Bronchial epithelial cell (primary cell): ENCODE measurements at regions not wholly inside any gene's neighbourhood (a gene's known extent, or its start where the extent isn't known, plus 50 kb on each side); places are given as distances from the start of the nearest gene placed in this dataset.
A peak's percentile ranks its signal among the peaks of the same experiment; 100 is the strongest.

Source experiments
- DNase-seq: peaks from one replicate; pipeline ENCODE4 v3.0.0-alpha.2; 2010; ENCODE audit warnings: low read depth
- FAIRE-seq: peaks from 2 replicates; lab custom pipeline; 2011; peaks lifted over from hg19 to GRCh38; lab: Jason Lieb, UNC
- H3K27me3 ChIP-seq: 2 replicates; pipeline ENCODE4 v1.5.1; 2011; ENCODE audit warnings: low read length; ENCODE audit not compliant: control insufficient read depth, insufficient read depth
- H3K36me3 ChIP-seq: 2 replicates; pipeline ENCODE4 v1.5.1; 2011; ENCODE audit warnings: low read length; ENCODE audit not compliant: control insufficient read depth, insufficient read depth
- H3K4me3 ChIP-seq: 2 replicates; pipeline ENCODE4 v1.5.1; 2011; ENCODE audit warnings: mild to moderate bottlenecking, low read depth, low read length, control low read depth
- TF ChIP-seq, protein P1 (sequence below): IDR thresholded peaks from 2 replicates; pipeline ENCODE4 v1.5.1; 2011; ENCODE audit warnings: mild to moderate bottlenecking, moderate library complexity, low read length, control low read depth, inconsistent platforms; ENCODE audit not compliant: insufficient read depth, severe bottlenecking

DNA sequence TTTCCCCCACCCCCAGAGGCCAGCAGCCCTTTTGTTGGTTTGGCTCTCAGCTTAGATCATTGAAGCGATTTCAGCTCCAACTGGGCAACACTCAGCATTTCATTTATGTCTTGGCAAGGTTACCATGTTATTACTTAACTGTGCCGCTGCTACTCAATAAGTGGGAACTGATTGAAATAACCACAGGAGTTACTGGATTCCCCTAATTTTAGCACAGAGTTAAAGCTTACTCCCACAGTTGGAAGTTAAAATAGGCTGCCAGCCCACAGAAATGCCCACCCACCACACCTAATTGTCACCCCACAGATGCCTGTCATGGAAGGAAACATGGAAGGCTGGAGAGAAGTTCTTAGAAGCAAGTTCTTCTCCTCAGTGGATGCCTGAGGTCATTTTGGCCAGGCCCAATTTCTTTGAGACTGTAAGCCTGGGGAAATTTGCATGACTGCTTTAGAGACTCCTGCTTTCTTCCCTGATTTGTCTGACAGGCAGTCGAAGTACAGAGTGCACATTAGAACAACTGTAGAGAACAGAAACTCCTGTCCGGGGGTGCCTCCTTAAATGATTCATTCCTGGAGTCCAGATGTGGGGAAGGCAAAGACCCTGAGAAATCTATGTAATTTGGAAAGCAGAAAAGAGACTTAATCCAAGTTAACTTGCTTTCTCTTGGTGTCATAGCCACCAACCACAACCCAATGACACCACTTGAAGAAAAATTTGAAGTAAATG, 370.0 kb downstream of the ZSWIM6 start:
- no peaks in the 10 kb centered on the region for H3K27me3 ChIP-seq
- TF ChIP-seq, protein P1, sequence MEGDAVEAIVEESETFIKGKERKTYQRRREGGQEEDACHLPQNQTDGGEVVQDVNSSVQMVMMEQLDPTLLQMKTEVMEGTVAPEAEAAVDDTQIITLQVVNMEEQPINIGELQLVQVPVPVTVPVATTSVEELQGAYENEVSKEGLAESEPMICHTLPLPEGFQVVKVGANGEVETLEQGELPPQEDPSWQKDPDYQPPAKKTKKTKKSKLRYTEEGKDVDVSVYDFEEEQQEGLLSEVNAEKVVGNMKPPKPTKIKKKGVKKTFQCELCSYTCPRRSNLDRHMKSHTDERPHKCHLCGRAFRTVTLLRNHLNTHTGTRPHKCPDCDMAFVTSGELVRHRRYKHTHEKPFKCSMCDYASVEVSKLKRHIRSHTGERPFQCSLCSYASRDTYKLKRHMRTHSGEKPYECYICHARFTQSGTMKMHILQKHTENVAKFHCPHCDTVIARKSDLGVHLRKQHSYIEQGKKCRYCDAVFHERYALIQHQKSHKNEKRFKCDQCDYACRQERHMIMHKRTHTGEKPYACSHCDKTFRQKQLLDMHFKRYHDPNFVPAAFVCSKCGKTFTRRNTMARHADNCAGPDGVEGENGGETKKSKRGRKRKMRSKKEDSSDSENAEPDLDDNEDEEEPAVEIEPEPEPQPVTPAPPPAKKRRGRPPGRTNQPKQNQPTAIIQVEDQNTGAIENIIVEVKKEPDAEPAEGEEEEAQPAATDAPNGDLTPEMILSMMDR: no peak
- H3K4me3 ChIP-seq: no peak overlapping the region
- H3K36me3 ChIP-seq: no peaks in the 10 kb centered on the region
- DNase-seq (no peak), FAIRE-seq (no peak)

DNA sequence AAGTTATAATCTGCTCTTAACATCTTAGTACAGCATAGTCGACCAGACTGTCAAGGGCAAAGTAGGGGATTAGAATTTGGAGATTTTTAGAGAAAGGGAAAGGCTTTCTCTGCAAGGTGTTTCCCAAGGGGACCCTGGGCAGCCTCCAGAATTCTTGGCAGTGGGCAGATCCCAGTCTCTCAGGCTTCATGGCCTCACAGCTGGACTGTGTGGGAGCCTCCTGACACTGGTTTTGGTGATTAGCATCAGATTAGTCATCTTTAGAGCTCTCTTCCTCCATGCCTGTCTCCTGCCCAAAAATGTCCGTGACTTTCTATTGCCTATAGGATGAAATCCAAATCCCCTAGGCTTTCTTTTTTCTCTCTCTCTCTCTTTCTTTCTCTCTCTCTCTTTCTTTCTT, 370.7 kb downstream of the ZSWIM6 start:
- DNase-seq: no peak
- Histone ChIP-seq H3K36me3 (no peaks in the 10 kb centered on the region), H3K4me3 (no peak overlapping the region), H3K27me3 (no peaks in the 10 kb centered on the region)
- no peak for FAIRE-seq
- TF ChIP-seq, protein P1: no peak

DNA sequence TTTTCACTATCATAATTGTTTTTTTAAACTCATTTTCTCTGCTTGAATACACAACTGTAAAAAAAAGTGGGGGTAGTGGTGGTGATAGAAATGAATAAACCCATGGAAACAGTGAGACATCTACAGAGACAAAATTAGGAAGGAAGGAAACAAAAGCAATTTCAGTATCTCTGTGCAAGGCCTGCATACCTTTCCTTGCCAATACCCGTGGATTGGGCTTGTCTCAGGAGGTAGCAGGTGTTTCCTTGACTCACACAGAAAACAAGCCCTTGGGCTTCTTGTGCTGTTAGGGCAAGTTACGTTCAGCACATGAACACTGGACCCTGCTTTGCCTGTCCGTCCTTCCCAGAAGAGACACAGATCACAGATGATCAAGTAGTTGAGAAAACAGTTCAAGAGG, 372.2 kb downstream of the ZSWIM6 start:
- no peaks in the 10 kb centered on the region for H3K36me3 ChIP-seq
- H3K4me3 ChIP-seq: no peak overlapping the region
- H3K27me3 ChIP-seq: no peaks in the 10 kb centered on the region
- peak; percentile 66 for DNase-seq
- FAIRE-seq: no peak
- TF ChIP-seq, protein P1: no peak

DNA sequence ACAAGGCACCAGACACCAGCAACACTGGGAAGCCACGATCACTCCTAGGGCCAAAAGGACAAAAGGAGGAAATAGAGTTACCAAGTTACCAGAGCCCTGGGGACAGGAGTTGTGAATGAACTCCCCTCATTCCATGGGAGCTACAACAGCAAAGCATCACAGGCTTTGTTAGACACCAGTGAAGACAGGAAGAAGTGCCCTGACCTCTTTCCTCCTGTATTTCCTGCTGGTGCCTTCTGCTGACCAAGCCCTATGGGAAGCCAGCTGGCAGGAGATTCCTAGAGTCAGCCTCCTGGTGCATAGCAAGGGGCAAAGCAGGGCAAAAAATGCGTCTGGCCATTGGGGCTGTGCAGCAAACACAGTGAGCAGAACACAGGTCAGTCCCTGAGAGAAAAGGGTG, 374.7 kb downstream of the ZSWIM6 start:
- no peak for FAIRE-seq
- no peak for DNase-seq
- Histone ChIP-seq H3K36me3 (no peaks in the 10 kb centered on the region), H3K27me3 (no peaks in the 10 kb centered on the region), H3K4me3 (no peak overlapping the region)
- TF ChIP-seq, protein P1: no peak

DNA sequence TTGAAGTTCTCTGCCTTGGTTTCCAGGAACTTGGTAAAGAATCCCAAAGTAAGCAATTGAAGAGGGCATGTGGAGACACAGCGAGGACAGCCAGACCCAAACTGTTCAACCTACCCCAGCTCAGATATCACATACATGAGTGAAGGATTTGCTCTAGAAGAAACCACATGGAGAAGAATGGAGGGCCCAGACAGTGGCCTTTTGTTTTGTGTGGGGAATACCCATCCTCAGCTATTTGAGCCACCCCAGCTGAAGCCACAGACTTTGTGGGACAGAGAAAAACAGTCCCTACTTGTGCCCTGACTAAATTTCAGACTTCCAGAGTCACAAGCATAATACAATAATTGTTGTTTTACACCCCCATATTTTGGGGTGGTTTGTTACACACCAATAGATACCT, 387.1 kb downstream of the ZSWIM6 start:
- DNase-seq: no peak
- no peak overlapping the region for H3K4me3 ChIP-seq
- TF ChIP-seq, protein P1: no peak
- no peaks in the 10 kb centered on the region for H3K36me3 ChIP-seq
- H3K27me3 ChIP-seq: no peaks in the 10 kb centered on the region
- FAIRE-seq: no peak

DNA sequence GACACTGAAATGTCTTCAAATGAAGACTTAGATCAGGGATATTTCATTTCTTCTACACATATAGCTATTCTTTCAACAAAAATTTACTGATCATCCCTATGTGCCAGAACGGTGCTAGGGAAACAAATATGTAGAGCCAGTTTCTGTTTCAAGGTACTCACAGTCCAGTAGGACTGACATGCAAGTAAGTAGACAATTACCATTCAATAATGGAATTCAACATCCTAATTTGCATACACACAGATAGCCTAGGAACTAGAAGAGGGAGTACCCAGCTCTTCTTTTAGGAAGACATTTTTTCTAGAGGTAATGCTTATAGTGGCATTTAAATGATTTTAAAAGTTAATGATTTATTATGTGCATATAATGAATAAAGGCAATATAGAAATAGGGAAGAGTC, 388.8 kb downstream of the ZSWIM6 start:
- no peak for FAIRE-seq

More for the DNA sequence above, 388.8 kb downstream of the ZSWIM6 start:
- TF ChIP-seq, protein P1: no peak
- Histone ChIP-seq H3K27me3 (no peaks in the 10 kb centered on the region), H3K36me3 (no peaks in the 10 kb centered on the region), H3K4me3 (no peak overlapping the region)
- DNase-seq: no peak
